GM12891 (cell line): ENCODE measurements at regions not wholly inside any gene's neighbourhood (a gene's known extent, or its start where the extent isn't known, plus 50 kb on each side); places are given as distances from the start of the nearest gene placed in this dataset.

Source experiments
- POLR2AphosphoS5 ChIP-seq: IDR thresholded peaks from 2 replicates; pipeline ENCODE4 v1.6.1; 2011; ENCODE audit warnings: low read depth, low read length, control low read depth
- TAF1 ChIP-seq: IDR thresholded peaks from 2 replicates; pipeline ENCODE4 v1.6.1; 2011; ENCODE audit warnings: low read depth, low read length, control low read depth

- TF ChIP-seq POLR2AphosphoS5, result no peak
- no peak for TF ChIP-seq TAF1
Observed at GRCh38 chr7:68246189-68246633, 1249.6 kb downstream of the TYW1 start.
